Mesothelial cell of epicardium (in vitro differentiated cells): ENCODE measurements at regions not wholly inside any gene's neighbourhood (a gene's known extent, or its start where the extent isn't known, plus 50 kb on each side); places are given as distances from the start of the nearest gene placed in this dataset.
A peak's percentile ranks its signal among the peaks of the same experiment; 100 is the strongest.

Experiments used
- DNase-seq, 2 experiments: peaks; one replicate each; pipeline ENCODE4 v3.0.0; 2021; ENCODE audit warnings: low spot score in 2 of 2; ENCODE audit not compliant: unreplicated experiment in 2 of 2
- H3K27ac Mint-ChIP-seq: 2 replicates; pipeline ENCODE4 v1.8.0; 2021; ENCODE audit warnings: mixed read lengths
- H3K27me3 Mint-ChIP-seq: 2 replicates; pipeline ENCODE4 v1.8.0; 2021; ENCODE audit warnings: low read depth, mixed read lengths
- H3K36me3 Mint-ChIP-seq: 2 replicates; pipeline ENCODE4 v1.8.0; 2021; ENCODE audit warnings: mixed read lengths
- H3K4me1 Mint-ChIP-seq: 2 replicates; pipeline ENCODE4 v1.8.0; 2021; ENCODE audit warnings: mixed read lengths
- H3K4me3 Mint-ChIP-seq: 2 replicates; pipeline ENCODE4 v1.8.0; 2021; ENCODE audit warnings: mild to moderate bottlenecking, moderate library complexity, mixed read lengths
- H3K9me3 Mint-ChIP-seq: 2 replicates; pipeline ENCODE4 v1.8.0; 2021; ENCODE audit warnings: mixed read lengths
- TF ChIP-seq, protein P1 (sequence below): fragments of 200-600 bp; sonication (generic); IDR thresholded peaks from one replicate; pipeline ENCODE4 v1.5.0; 2021; ENCODE audit warnings: antibody characterized with exemption; ENCODE audit not compliant: unreplicated experiment

DNA sequence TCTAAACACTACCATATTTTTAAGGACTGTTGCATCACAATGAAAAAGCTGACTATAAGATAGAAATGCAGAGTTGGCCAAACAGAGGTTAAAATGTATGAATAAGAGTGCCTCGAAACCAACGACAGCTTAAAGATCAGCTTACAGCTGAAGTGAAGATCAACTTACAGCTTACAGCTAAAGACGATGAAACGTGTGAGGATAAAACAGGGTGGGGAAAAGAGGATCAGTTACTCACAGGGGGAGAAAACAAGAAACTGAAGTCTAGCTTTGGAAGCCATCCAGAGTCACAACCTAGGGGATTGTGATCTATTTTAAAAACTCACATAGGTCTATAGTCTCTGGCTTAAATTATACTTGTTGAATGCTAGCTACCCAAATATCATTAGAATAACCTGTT lies 220.0 kb downstream of the SNCAIP start:
- Mint-ChIP-seq H3K4me3 (no peak overlapping the region), H3K27ac (no peak overlapping the region), H3K9me3 (peaks cover 12% of the 10 kb centered on the region), H3K27me3 (no peaks in the 10 kb centered on the region), H3K36me3 (peaks cover 1% of the 10 kb centered on the region), H3K4me1 (peaks cover 39% of the 10 kb centered on the region)
- TF ChIP-seq, protein P1, sequence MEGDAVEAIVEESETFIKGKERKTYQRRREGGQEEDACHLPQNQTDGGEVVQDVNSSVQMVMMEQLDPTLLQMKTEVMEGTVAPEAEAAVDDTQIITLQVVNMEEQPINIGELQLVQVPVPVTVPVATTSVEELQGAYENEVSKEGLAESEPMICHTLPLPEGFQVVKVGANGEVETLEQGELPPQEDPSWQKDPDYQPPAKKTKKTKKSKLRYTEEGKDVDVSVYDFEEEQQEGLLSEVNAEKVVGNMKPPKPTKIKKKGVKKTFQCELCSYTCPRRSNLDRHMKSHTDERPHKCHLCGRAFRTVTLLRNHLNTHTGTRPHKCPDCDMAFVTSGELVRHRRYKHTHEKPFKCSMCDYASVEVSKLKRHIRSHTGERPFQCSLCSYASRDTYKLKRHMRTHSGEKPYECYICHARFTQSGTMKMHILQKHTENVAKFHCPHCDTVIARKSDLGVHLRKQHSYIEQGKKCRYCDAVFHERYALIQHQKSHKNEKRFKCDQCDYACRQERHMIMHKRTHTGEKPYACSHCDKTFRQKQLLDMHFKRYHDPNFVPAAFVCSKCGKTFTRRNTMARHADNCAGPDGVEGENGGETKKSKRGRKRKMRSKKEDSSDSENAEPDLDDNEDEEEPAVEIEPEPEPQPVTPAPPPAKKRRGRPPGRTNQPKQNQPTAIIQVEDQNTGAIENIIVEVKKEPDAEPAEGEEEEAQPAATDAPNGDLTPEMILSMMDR, result no peak
- no peak for DNase-seq

DNA sequence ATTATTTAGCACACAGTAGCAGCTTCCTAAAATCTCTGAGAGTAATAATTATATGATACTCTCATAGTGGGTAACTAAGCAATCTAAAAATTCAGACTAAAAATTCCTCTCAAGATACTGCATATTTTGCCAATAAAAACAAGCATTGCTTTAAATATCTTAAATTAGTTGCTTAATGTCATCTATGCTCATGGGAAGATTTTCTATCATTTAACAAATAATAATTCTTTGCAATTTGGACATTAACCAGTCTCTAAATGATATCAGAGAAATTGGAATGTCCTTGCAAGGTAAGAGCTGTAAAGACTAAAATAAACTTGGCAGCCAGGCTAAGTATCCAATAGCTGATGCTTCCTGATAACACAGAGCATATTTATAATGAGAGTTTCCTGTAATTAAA lies 221.8 kb downstream of the SNCAIP start:
- Mint-ChIP-seq H3K9me3 (peaks cover 6% of the 10 kb centered on the region), H3K27me3 (no peaks in the 10 kb centered on the region), H3K36me3 (no peaks in the 10 kb centered on the region), H3K27ac (no peak overlapping the region), H3K4me3 (no peak overlapping the region), H3K4me1 (peaks cover 40% of the 10 kb centered on the region)
- TF ChIP-seq, protein P1, result no peak
- DNase-seq, result no peak

DNA sequence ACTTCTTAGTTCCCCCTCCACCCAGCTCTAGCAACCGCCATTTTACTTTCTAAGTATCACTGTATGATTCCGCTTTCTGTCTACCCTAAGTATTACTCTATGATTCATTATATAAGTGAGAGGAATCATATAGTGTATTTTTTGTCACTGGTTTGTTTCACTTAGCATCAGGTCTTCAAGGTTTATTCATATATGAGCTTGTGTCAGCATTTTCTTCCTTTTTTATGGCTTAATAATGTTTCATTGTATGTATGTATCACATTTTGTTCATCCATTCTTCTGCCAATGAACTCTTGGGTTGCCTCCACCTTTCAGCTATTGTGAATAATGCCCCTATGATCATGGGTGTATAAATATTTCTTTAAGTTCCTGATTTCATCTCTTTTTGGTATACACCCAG lies 222.8 kb downstream of the SNCAIP start:
- Mint-ChIP-seq H3K4me1 (peaks cover 45% of the 10 kb centered on the region), H3K27me3 (no peaks in the 10 kb centered on the region), H3K4me3 (no peak overlapping the region), H3K27ac (no peak overlapping the region), H3K9me3 (peaks cover 9% of the 10 kb centered on the region), H3K36me3 (no peaks in the 10 kb centered on the region)
- TF ChIP-seq, protein P1, result no peak
- DNase-seq, result no peak

DNA sequence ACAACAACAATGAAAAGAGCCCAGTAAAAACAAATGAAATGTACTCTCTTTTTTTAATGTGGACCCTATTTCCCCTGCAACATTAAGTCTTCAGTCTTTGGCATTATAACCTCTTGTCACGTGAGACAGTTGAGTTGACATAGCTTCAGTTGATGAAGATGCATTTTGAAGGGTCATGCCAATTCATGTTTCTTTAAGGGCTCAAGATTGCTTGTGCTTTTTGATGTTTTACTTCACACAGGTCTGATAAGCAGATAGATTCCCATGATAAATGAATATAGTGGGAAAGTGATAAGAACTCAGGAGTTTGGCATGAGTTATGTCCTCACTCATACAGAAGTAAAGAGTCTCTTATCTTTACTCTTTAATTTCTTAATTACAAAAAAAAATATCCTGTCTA lies 229.4 kb downstream of the SNCAIP start:
- Mint-ChIP-seq H3K4me1 (peaks cover 56% of the 10 kb centered on the region), H3K27me3 (no peaks in the 10 kb centered on the region), H3K36me3 (no peaks in the 10 kb centered on the region), H3K27ac (peak overlapping the region; percentile 84), H3K9me3 (peaks cover 3% of the 10 kb centered on the region), H3K4me3 (no peak overlapping the region)
- no peak for DNase-seq
- TF ChIP-seq, protein P1, result no peak

DNA sequence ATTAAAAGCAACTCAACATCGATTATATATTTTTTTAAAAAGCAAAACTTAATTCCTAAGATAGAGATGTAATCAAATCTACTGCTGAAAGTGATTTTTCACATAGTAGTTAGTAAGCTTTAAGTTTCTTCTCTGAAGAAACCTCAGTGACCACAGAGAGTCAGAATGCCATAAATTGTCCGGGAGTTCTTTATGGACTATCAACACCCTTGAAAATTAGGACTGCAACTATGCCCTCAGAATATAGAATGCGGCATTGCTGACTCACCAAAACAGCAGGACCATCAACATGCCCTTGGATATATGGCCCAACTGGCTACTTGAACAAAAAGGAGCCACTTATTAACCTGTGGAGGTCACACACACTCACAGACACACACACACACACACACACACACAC lies 228.9 kb upstream of the SNX2 start:
- Mint-ChIP-seq H3K4me3 (no peak overlapping the region), H3K27me3 (no peaks in the 10 kb centered on the region), H3K9me3 (peaks cover 12% of the 10 kb centered on the region), H3K4me1 (peaks cover 50% of the 10 kb centered on the region), H3K27ac (peak overlapping the region; percentile 82), H3K36me3 (peaks cover 13% of the 10 kb centered on the region)
- no peak for DNase-seq
- TF ChIP-seq, protein P1, result no peak

DNA sequence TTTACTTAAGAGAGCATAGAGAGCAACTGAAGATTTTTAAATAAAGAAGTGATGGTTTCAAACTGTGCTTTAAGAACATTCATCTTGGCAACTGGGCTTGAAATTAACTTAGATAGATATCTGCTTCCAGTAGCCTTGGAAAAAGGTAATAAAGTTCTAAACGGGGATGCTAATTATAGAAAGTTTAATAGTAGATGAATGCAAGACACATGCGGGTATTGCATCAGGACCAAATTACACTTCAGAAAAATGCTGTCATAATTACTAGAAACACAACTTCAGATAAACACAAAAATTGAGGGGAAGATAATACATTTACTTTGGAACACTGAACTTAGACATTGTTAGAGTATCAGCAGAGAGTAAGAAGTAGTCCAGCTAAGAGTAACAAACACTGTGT lies 227.7 kb upstream of the SNX2 start:
- TF ChIP-seq, protein P1, result no peak
- no peak overlapping the region for H3K4me3 Mint-ChIP-seq
- peak overlapping the region; percentile 14 for H3K27ac Mint-ChIP-seq
- H3K27me3 Mint-ChIP-seq, result no peaks in the 10 kb centered on the region
- H3K36me3 Mint-ChIP-seq, result peaks cover 13% of the 10 kb centered on the region
- no peak for DNase-seq
- peaks cover 39% of the 10 kb centered on the region for H3K4me1 Mint-ChIP-seq
- peaks cover 12% of the 10 kb centered on the region for H3K9me3 Mint-ChIP-seq
